BLaER1 (cell line): ENCODE measurements at regions not wholly inside any gene's neighbourhood (a gene's known extent, or its start where the extent isn't known, plus 50 kb on each side); places are given as distances from the start of the nearest gene placed in this dataset.

Experiments
- H3K27ac ChIP-seq: shearing (Covaris generic); formaldehyde crosslinking; 2 replicates; pipeline ENCODE4 v1.8.1; 2022
- H3K27me3 ChIP-seq: shearing (Covaris generic); formaldehyde crosslinking; 2 replicates; pipeline ENCODE4 v1.8.1; 2022
- H3K36me3 ChIP-seq: shearing (Covaris generic); formaldehyde crosslinking; 2 replicates; pipeline ENCODE4 v1.8.1; 2022
- H3K4me1 ChIP-seq: shearing (Covaris generic); formaldehyde crosslinking; 2 replicates; pipeline ENCODE4 v1.8.1; 2022
- H3K4me2 ChIP-seq: shearing (Covaris generic); formaldehyde crosslinking; 2 replicates; pipeline ENCODE4 v1.8.1; 2022
- H3K4me3 ChIP-seq: shearing (Covaris generic); formaldehyde crosslinking; 2 replicates; pipeline ENCODE4 v1.8.1; 2022
- H3K9ac ChIP-seq: shearing (Covaris generic); formaldehyde crosslinking; 2 replicates; pipeline ENCODE4 v1.8.1; 2022
- H3K9me3 ChIP-seq: shearing (Covaris generic); formaldehyde crosslinking; 2 replicates; pipeline ENCODE4 v1.8.1; 2022
- H4K20me1 ChIP-seq: shearing (Covaris generic); formaldehyde crosslinking; 2 replicates; pipeline ENCODE4 v1.8.1; 2022
- Cebpa-rat ChIP-seq: shearing (Covaris generic); IDR thresholded peaks from 2 replicates; pipeline ENCODE4 v1.8.1; 2022

DNA sequence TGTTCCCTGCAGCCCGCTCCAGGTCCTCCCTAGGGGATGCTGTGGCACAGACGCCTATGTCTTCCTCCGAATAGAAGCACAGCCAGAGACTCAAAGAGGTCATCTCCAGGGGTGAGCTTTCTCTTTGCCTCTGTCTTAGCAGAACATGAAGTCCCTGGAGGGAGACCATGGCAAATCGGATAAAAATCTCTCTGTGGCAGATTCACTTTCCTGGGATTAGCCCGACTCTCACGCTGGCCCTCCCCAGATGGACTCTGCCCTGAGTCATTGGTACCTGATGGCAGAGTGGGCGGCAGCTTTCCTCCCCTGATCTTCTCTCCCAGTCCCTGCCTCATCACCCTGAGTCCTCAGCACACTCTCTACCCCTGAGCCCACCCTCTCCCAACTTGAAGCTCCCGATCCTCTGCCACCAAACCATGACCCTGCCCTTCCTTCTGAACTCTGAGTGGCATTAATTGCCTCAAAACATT lies 58.0 kb upstream of the CCDC167 start:
- peaks cover 100% of the 10 kb centered on the region for H3K4me1 ChIP-seq
- peak overlapping the region; percentile 56; the same call in 1 of the 2 replicates for H3K9ac ChIP-seq
- H3K4me2 ChIP-seq = peak overlapping the region; percentile 87
- H3K9me3 ChIP-seq = no peaks in the 10 kb centered on the region
- H3K4me3 ChIP-seq = peak overlapping the region; percentile 22
- no peaks in the 10 kb centered on the region for H3K36me3 ChIP-seq
- peak overlapping the region; percentile 73 for H3K27ac ChIP-seq
- TF ChIP-seq Cebpa-rat = no peak
- no peaks in the 10 kb centered on the region for H4K20me1 ChIP-seq
- H3K27me3 ChIP-seq = no peaks in the 10 kb centered on the region

DNA sequence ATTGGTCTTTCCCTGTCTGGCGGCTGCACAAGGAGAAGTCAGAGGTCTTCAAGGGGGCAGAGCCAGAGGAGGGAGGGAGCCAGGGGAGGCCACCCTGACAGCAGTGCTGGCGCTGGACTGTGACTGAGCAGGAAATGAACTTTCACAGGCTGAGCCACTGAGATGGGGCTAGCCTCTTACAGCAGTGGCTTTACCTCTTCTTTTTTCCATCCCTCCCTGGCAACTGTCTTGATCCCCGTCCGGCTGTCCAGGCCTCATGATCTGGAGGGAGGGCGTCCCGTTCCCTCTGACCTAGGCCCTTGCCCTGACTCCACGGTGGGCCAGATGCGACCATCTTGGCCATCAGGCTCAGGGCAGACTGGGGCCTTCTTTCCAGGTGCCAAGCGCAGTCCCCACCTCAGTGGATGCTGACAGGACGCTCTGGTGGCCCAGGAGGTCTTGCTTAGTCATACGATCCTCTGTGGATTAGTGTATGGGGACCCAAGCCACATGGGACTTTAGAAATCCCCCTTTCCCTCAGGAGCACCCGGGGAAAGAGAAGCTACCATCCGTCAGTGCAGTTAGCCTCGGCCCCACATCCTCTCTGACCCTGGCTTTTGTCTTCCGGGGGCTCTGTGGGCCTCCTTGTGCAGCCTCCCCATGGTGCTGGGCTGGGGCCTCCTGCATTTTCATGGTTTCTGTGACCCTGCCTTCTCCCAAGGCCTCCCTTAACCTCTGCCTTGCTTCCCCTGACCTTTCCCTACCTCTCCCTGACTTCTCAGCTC lies 57.4 kb upstream of the CCDC167 start:
- Histone ChIP-seq H4K20me1 (no peaks in the 10 kb centered on the region), H3K9ac (peak overlapping the region; percentile 56; the same call in 1 of the 2 replicates), H3K36me3 (no peaks in the 10 kb centered on the region), H3K4me3 (peak overlapping the region; percentile 22), H3K27me3 (no peaks in the 10 kb centered on the region), H3K4me1 (peaks cover 100% of the 10 kb centered on the region), H3K27ac (peak overlapping the region; percentile 73), H3K9me3 (no peaks in the 10 kb centered on the region), H3K4me2 (peak overlapping the region; percentile 87)
- TF ChIP-seq Cebpa-rat = no peak

DNA sequence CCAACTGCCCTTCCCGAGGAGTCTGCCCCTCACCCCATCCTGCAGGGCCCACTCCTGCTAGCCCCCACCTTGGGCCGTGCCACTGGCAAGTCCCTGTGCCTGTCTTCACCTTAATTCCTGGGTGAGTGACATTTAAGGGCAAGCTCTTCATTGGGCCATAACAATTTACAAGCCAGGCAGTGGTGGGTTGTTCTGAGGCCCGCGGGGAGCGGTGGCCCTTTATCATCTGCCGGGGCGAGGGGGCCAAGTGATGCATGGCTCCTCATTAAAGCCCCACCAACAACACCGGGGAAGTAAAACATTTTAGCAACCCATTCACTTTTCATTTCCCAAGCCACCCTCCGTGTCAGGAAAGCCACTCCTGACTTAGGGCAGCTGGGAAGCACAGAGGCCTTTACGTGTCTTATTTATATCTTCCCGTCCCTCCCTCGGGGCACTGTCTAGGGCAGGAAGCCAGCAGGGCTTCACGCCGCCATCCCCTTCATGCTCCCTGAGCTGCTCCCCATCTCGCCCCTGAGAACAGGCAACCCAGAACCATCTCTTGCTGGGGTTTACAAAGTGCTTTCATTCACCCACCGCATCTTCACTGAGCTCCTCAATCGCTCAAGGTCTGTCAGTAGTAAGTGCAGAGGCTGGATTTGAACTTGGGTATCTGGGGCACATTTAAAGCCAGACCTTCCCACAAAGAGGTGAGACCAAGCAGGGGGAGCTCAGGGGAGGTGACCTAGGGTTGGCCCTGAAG lies 55.5 kb upstream of the CCDC167 start:
- Histone ChIP-seq H3K27ac (peak overlapping the region; percentile 73; the same call in 1 of the 2 replicates), H4K20me1 (no peaks in the 10 kb centered on the region), H3K9me3 (no peaks in the 10 kb centered on the region), H3K4me2 (peak overlapping the region; percentile 87), H3K9ac (peak overlapping the region; percentile 39; the same call in 1 of the 2 replicates), H3K4me3 (peak overlapping the region; percentile 29), H3K4me1 (peaks cover 100% of the 10 kb centered on the region), H3K27me3 (no peaks in the 10 kb centered on the region), H3K36me3 (no peaks in the 10 kb centered on the region)
- no peak for TF ChIP-seq Cebpa-rat

DNA sequence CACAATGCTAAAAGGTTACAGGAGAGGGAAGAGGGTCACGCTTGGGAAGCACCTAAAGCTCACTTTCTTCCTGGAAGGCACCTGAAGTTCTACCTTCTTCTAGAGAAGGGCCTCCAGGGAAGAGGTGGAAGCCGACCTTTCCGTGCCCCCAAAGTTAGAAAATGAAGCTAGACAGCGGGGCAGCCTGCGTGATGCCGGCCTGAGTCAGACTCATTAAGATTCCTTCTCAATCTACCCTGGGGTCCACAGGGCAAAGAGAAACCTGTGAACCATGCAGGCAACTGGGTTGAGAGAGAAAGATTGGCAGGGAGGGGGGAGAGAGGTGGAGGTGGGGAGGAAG lies 54.8 kb upstream of the CCDC167 start:
- peaks cover 100% of the 10 kb centered on the region for H3K4me1 ChIP-seq
- TF ChIP-seq Cebpa-rat = no peak
- no peak overlapping the region; the same call in 1 of the 2 replicates for H3K27ac ChIP-seq
- no peaks in the 10 kb centered on the region for H3K9me3 ChIP-seq
- H3K4me3 ChIP-seq = no peak overlapping the region
- H3K4me2 ChIP-seq = peak overlapping the region; percentile 87
- H3K36me3 ChIP-seq = no peaks in the 10 kb centered on the region
- no peaks in the 10 kb centered on the region for H3K27me3 ChIP-seq
- H3K9ac ChIP-seq = no peak overlapping the region
- H4K20me1 ChIP-seq = no peaks in the 10 kb centered on the region

DNA sequence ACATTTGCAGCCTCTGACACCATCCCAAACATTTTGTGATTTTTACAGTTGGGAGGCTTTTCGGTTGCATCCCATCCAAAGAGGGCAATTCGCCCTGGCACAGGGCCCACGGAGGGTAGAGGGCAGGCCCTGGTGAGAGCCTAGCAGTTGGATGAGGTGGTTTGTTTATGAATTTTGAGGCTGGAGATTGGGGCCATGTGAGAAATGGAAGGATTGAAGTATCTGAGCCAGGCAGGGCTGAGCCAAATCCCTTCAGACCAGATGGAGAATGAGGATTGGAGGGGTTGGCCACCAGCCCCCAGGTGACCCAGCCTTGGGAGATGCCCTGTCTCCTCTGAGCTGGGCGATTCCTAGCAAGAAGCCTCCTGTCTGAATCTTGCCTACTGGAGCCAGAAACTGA lies 52.6 kb upstream of the CCDC167 start:
- Histone ChIP-seq H3K4me3 (no peak overlapping the region), H3K36me3 (no peaks in the 10 kb centered on the region), H3K4me2 (peak overlapping the region; percentile 87), H3K27ac (no peak overlapping the region), H3K9me3 (no peaks in the 10 kb centered on the region), H3K4me1 (peaks cover 100% of the 10 kb centered on the region), H3K9ac (no peak overlapping the region), H3K27me3 (no peaks in the 10 kb centered on the region), H4K20me1 (no peaks in the 10 kb centered on the region)
- TF ChIP-seq Cebpa-rat = no peak

DNA sequence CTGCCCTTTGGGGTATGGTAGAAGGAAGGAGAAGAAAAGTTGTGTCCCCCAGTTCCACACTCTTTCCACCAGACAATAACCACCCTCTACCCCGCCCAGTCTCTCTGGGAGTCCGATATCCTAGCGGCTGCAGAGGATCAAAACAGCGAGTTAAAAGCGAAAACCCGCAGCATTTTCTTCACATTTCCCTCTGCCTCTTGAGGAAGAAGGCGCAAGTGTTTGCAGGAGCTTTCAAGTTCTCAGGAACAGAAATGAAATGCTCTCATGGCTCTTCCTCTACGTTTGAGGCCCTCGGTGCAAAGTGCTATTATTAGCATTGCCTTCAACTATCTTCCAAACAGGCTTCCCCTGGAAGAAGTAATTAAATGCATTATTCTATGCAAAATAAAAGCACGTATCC lies 52.2 kb upstream of the CCDC167 start:
- H4K20me1 ChIP-seq = no peaks in the 10 kb centered on the region

DNA sequence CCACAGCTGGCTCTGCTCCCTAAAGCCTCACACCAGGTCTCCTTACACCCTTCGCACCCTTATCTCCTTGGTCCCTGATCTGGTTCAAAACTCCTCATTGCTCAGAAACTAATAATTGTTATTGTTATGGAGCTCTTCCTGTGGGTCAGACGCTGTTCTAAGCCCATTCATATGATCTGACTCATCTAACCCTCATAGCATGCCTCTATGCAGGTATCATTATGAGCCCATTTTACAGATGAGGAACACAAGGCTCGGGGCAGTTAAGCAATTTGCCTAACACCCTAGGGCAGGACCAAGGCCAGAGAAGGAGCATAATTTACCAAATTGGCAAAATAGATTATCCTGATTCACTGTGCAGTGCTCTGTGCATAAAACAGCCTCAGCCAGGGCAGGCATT lies 51.8 kb upstream of the CCDC167 start:
- Histone ChIP-seq H3K4me1 (peaks cover 100% of the 10 kb centered on the region), H3K9me3 (no peaks in the 10 kb centered on the region), H3K36me3 (no peaks in the 10 kb centered on the region), H3K4me2 (peak overlapping the region; percentile 87), H3K4me3 (no peak overlapping the region), H3K27me3 (no peaks in the 10 kb centered on the region), H4K20me1 (no peaks in the 10 kb centered on the region), H3K9ac (no peak overlapping the region; the same call in 1 of the 2 replicates), H3K27ac (no peak overlapping the region; the same call in 1 of the 2 replicates)
- no peak for TF ChIP-seq Cebpa-rat

More for the DNA sequence above, 52.2 kb upstream of the CCDC167 start:
- peak overlapping the region; percentile 87 for H3K4me2 ChIP-seq
- no peaks in the 10 kb centered on the region for H3K27me3 ChIP-seq
- no peak for TF ChIP-seq Cebpa-rat
- H3K9me3 ChIP-seq = no peaks in the 10 kb centered on the region
- no peak overlapping the region; the same call in 1 of the 2 replicates for H3K9ac ChIP-seq
- no peak overlapping the region for H3K27ac ChIP-seq
- no peaks in the 10 kb centered on the region for H3K36me3 ChIP-seq
- no peak overlapping the region for H3K4me3 ChIP-seq
- peaks cover 100% of the 10 kb centered on the region for H3K4me1 ChIP-seq

DNA sequence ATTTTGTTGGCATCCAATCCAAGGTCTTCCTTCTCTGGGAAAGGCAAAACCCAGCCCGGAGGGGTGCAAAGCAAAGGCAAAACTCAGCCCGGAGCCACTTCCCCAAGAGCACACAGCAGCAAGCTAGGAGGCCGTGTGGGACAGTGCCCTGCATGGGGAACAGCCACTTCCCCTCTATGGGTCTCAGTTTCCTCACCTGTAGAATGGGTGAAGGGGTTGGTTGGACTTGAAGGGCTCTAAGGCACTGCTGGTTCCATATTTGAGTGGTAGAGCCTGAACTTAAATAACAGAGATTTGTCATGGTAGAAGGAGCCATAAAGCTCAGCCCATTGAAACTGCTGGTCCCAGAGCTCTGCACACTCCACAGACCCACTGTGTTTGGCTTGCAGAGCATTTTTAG lies 51.3 kb upstream of the CCDC167 start:
- Histone ChIP-seq H3K4me2 (peak overlapping the region; percentile 87), H3K9ac (no peak overlapping the region), H3K27me3 (no peaks in the 10 kb centered on the region), H3K9me3 (no peaks in the 10 kb centered on the region), H3K36me3 (no peaks in the 10 kb centered on the region), H3K27ac (no peak overlapping the region; the same call in 1 of the 2 replicates), H4K20me1 (no peaks in the 10 kb centered on the region), H3K4me1 (peaks cover 100% of the 10 kb centered on the region), H3K4me3 (no peak overlapping the region)
- no peak for TF ChIP-seq Cebpa-rat

DNA sequence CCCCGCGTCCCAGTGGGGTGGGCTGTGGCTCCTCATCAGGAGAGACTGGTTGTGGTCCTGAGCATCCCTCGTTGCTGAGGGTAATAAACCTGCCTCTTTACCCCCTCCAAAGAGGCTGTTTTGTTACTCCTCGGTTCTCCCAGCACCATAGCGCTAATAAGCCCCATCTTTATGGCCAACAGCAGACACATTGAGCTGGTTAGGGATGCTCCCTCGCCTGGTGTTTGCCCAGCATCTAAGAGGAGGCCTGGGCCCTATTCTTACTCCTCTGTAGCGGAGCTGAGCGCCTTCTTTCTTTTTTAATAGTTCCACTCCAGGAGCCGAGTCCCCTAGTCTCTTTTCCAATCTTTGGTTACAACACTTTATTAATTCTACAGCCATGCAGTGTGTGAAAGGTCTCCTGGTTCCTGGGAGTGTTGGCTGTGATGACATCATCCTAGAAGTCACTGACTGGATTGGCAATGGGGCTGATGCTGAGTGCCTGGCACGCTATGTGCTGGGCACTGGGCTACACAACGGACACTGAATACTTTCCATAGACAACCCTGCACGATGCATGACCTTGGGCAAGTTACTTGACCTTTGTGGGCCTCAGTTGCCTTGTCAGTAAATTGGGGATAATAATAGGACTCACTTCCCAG lies 50.6 kb upstream of the CCDC167 start:
- peaks cover 100% of the 10 kb centered on the region for H3K4me1 ChIP-seq
- H3K9me3 ChIP-seq = no peaks in the 10 kb centered on the region
- peak overlapping the region; percentile 81; the same call in 1 of the 2 replicates for H3K27ac ChIP-seq
- no peaks in the 10 kb centered on the region for H3K36me3 ChIP-seq
- no peaks in the 10 kb centered on the region for H4K20me1 ChIP-seq
- H3K9ac ChIP-seq = no peak overlapping the region
- peak overlapping the region; percentile 87 for H3K4me2 ChIP-seq
- no peak overlapping the region for H3K4me3 ChIP-seq
- TF ChIP-seq Cebpa-rat = no peak
- no peaks in the 10 kb centered on the region for H3K27me3 ChIP-seq

DNA sequence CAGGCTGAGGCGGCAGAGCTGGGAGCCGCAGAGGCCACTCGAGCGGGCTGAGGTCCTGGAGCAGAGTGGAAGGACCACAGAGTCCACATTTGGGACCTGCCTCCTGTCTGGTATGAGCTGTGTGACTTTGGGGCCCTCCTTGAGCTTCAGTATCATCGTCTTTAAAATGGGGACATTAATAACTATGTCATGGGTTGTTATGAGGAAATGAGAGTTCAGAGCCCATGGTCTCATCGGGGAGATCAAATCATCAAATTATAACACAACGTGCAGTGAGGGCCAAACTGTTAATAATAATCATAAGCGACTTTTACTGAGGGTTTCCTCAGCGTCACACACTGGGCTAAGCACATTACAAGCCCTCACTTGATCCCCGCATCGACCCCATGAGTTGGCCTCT lies 49.9 kb upstream of the CCDC167 start:
- H3K27me3 ChIP-seq = no peaks in the 10 kb centered on the region
- H3K9ac ChIP-seq = peak overlapping the region; percentile 46; the same call in 1 of the 2 replicates
- no peaks in the 10 kb centered on the region for H3K36me3 ChIP-seq
- TF ChIP-seq Cebpa-rat = no peak
- no peak overlapping the region for H3K4me3 ChIP-seq
- peak overlapping the region; percentile 81; the same call in 1 of the 2 replicates for H3K27ac ChIP-seq
- peaks cover 100% of the 10 kb centered on the region for H3K4me1 ChIP-seq
- peak overlapping the region; percentile 75 for H3K4me2 ChIP-seq
- no peaks in the 10 kb centered on the region for H3K9me3 ChIP-seq
- H4K20me1 ChIP-seq = no peaks in the 10 kb centered on the region
